Skeletal muscle satellite cell (primary cell): ENCODE measurements at regions not wholly inside any gene's neighbourhood (a gene's known extent, or its start where the extent isn't known, plus 50 kb on each side); places are given as distances from the start of the nearest gene placed in this dataset.
"Not testable (repeated sequence)": the region's sequence is repeated elsewhere in the genome, so short reads cannot be mapped to it uniquely, and the experiment has no call there.

Experiments used
- H3K27me3 ChIP-seq: 2 replicates; pipeline ENCODE4 v1.7.0; 2013; ENCODE audit warnings: low read length; ENCODE audit not compliant: control insufficient read depth, insufficient read depth
- H3K36me3 ChIP-seq: 2 replicates; pipeline ENCODE4 v1.7.0; 2013; ENCODE audit warnings: mild to moderate bottlenecking, control low read depth, low read length; ENCODE audit not compliant: insufficient read depth
- H3K4me1 ChIP-seq: 2 replicates; pipeline ENCODE4 v1.7.0; 2013; ENCODE audit warnings: low read length; ENCODE audit not compliant: control insufficient read depth, insufficient read depth
- H3K4me2 ChIP-seq: 2 replicates; pipeline ENCODE4 v1.7.0; 2013; ENCODE audit warnings: mild to moderate bottlenecking, low read length
- H3K4me3 ChIP-seq: 2 replicates; pipeline ENCODE4 v1.7.0; 2013; ENCODE audit warnings: low read length
- H3K9ac ChIP-seq: 2 replicates; pipeline ENCODE4 v1.7.0; 2013; ENCODE audit warnings: mild to moderate bottlenecking, low read depth, low read length, moderate library complexity
- H3K9me3 ChIP-seq: replicated peaks from 2 replicates; pipeline ENCODE4 v1.7.0; 2013; ENCODE audit warnings: mild to moderate bottlenecking, control low read depth, low read length

- H3K4me3 ChIP-seq: no peak overlapping the region
- no peaks in the 10 kb centered on the region for H3K36me3 ChIP-seq
- peaks cover 1% of the 10 kb centered on the region for H3K4me1 ChIP-seq
- no peaks in the 10 kb centered on the region for H3K27me3 ChIP-seq
- no peaks in the 10 kb centered on the region for H3K9me3 ChIP-seq
- H3K9ac ChIP-seq: no peak overlapping the region
- no peak overlapping the region for H3K4me2 ChIP-seq
These were observed 77.3 kb upstream of the LARP1 start for GRCh38 chr5:154677921-154678320.

- no peak overlapping the region for H3K4me3 ChIP-seq
- no peak overlapping the region for H3K9ac ChIP-seq
- no peaks in the 10 kb centered on the region for H3K9me3 ChIP-seq
- no peaks in the 10 kb centered on the region for H3K4me1 ChIP-seq
- H3K4me2 ChIP-seq: no peak overlapping the region
- no peaks in the 10 kb centered on the region for H3K27me3 ChIP-seq
- no peaks in the 10 kb centered on the region for H3K36me3 ChIP-seq
These were observed 78.7 kb upstream of the LARP1 start for GRCh38 chr5:154676508-154676907.

- Histone ChIP-seq H3K9ac (no peak overlapping the region), H3K4me3 (no peak overlapping the region), H3K9me3 (no peaks in the 10 kb centered on the region), H3K4me2 (no peak overlapping the region), H3K4me1 (no peaks in the 10 kb centered on the region), H3K27me3 (no peaks in the 10 kb centered on the region), H3K36me3 (no peaks in the 10 kb centered on the region)
These were observed 81.1 kb upstream of the LARP1 start for GRCh38 chr5:154674029-154674428.

GRCh38 chr5:154673506-154673905 is 81.7 kb upstream of the LARP1 start:
- no peaks in the 10 kb centered on the region for H3K36me3 ChIP-seq
- H3K9me3 ChIP-seq: peaks cover 2% of the 10 kb centered on the region
- H3K4me2 ChIP-seq: no peak overlapping the region
- H3K9ac ChIP-seq: no peak overlapping the region
- no peak overlapping the region for H3K4me3 ChIP-seq
- no peaks in the 10 kb centered on the region for H3K4me1 ChIP-seq
- no peaks in the 10 kb centered on the region for H3K27me3 ChIP-seq

GRCh38 chr5:154669913-154670312 is 85.3 kb upstream of the LARP1 start:
- not testable (repeated sequence) for H3K4me3 ChIP-seq, H3K4me1 ChIP-seq, H3K27me3 ChIP-seq, H3K9me3 ChIP-seq, H3K9ac ChIP-seq, H3K36me3 ChIP-seq, H3K4me2 ChIP-seq

- no peaks in the 10 kb centered on the region for H3K36me3 ChIP-seq
- H3K4me1 ChIP-seq: no peaks in the 10 kb centered on the region
- H3K27me3 ChIP-seq: no peaks in the 10 kb centered on the region
- no peak overlapping the region for H3K4me3 ChIP-seq
- peaks cover 3% of the 10 kb centered on the region for H3K9me3 ChIP-seq
- H3K4me2 ChIP-seq: no peak overlapping the region
- H3K9ac ChIP-seq: no peak overlapping the region
These were observed 85.8 kb upstream of the LARP1 start for GRCh38 chr5:154669402-154669801.

- H3K27me3 ChIP-seq: no peaks in the 10 kb centered on the region
- H3K4me1 ChIP-seq: no peaks in the 10 kb centered on the region
- H3K36me3 ChIP-seq: no peaks in the 10 kb centered on the region
- no peak overlapping the region for H3K4me3 ChIP-seq
- no peak overlapping the region for H3K4me2 ChIP-seq
- no peak overlapping the region for H3K9ac ChIP-seq
- peaks cover 3% of the 10 kb centered on the region for H3K9me3 ChIP-seq
These were observed 90.3 kb upstream of the LARP1 start for GRCh38 chr5:154664869-154665268.

GRCh38 chr5:154663424-154663823 is 91.8 kb upstream of the LARP1 start:
- Histone ChIP-seq H3K4me1 (no peaks in the 10 kb centered on the region), H3K36me3 (no peaks in the 10 kb centered on the region), H3K9ac (no peak overlapping the region), H3K27me3 (no peaks in the 10 kb centered on the region), H3K9me3 (peaks cover under 1% of the 10 kb centered on the region), H3K4me3 (no peak overlapping the region), H3K4me2 (no peak overlapping the region)

GRCh38 chr5:154654486-154655371 is 100.4 kb upstream of the LARP1 start:
- Histone ChIP-seq H3K9ac (peak overlapping the region; percentile 63), H3K4me3 (peak overlapping the region; percentile 18), H3K4me1 (peaks cover 10% of the 10 kb centered on the region), H3K27me3 (no peaks in the 10 kb centered on the region), H3K36me3 (no peaks in the 10 kb centered on the region), H3K9me3 (no peaks in the 10 kb centered on the region), H3K4me2 (peak overlapping the region; percentile 73)

GRCh38 chr5:154653764-154654485 is 101.3 kb upstream of the LARP1 start:
- Histone ChIP-seq H3K4me3 (peak overlapping the region; percentile 18), H3K9ac (peak overlapping the region; percentile 63), H3K4me1 (peaks cover 10% of the 10 kb centered on the region), H3K36me3 (no peaks in the 10 kb centered on the region), H3K27me3 (no peaks in the 10 kb centered on the region), H3K9me3 (no peaks in the 10 kb centered on the region), H3K4me2 (peak overlapping the region; percentile 73)

GRCh38 chr5:154653418-154653763 is 101.8 kb upstream of the LARP1 start:
- Histone ChIP-seq H3K4me3 (no peak overlapping the region), H3K9ac (no peak overlapping the region), H3K4me2 (no peak overlapping the region), H3K4me1 (peaks cover 10% of the 10 kb centered on the region), H3K9me3 (no peaks in the 10 kb centered on the region), H3K27me3 (no peaks in the 10 kb centered on the region), H3K36me3 (no peaks in the 10 kb centered on the region)
